Sigmoid colon (tissue), 4 donors: ENCODE measurements at regions not wholly inside any gene's neighbourhood (a gene's known extent, or its start where the extent isn't known, plus 50 kb on each side); places are given as distances from the start of the nearest gene placed in this dataset.

Source experiments
- CTCF ChIP-seq, 4 experiments: fragments of 450-650 bp in 3 of 4; fragments of 200-600 bp in 1 of 4; IDR thresholded peaks; one replicate each; pipeline ENCODE4 v1.5.1; 2016 to 2019; ENCODE audit warnings: antibody characterized with exemption in 4 of 4, mild to moderate bottlenecking in 3 of 4, moderate library complexity in 2 of 4
- POLR2AphosphoS5 ChIP-seq, 4 donors: sonication (generic); formaldehyde crosslinking; IDR thresholded peaks; one replicate each; pipeline ENCODE4 v1.6.1; 2017; ENCODE audit warnings: antibody characterized with exemption in 4 of 4

- TF ChIP-seq CTCF (IDR thresholded peaks at IDR 0.05): no peak
- no peak for TF ChIP-seq POLR2AphosphoS5 (IDR thresholded peaks at IDR 0.05)
Measured at GRCh38 chr4:177508662-177509061, 66.4 kb upstream of the AGA start.
